Middle frontal gyrus (tissue), 1 donor: ENCODE measurements at regions not wholly inside any gene's neighbourhood (a gene's known extent, or its start where the extent isn't known, plus 50 kb on each side); places are given as distances from the start of the nearest gene placed in this dataset.
"Not testable (repeated sequence)": the region's sequence is repeated elsewhere in the genome, so short reads cannot be mapped to it uniquely, and the experiment has no call there.

ENCODE experiments used
- DNase-seq: peaks from one replicate; pipeline ENCODE4 v3.0.0-alpha.2; 2015; ENCODE audit warnings: low spot score; ENCODE audit errors: extremely low spot score

DNA sequence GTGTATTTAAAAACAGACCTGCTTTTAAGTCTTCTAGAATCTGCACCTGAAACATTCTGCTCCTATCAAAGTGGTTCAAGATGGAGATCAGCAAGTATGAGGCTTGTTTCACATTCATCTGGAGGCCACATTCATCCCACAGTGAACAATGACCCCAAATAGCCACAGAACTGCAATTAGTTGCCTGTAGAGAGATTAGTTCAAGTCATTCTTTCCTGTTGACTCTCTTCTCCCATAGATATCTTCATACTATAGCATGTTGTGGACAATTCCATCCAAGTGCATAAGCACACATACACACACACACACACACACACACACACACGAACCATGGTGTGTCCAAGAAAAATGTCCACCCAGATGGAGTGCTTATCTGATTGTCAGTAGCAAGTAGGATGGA is 101.7 kb upstream of the FGGY start:
- no peak for DNase-seq

DNA sequence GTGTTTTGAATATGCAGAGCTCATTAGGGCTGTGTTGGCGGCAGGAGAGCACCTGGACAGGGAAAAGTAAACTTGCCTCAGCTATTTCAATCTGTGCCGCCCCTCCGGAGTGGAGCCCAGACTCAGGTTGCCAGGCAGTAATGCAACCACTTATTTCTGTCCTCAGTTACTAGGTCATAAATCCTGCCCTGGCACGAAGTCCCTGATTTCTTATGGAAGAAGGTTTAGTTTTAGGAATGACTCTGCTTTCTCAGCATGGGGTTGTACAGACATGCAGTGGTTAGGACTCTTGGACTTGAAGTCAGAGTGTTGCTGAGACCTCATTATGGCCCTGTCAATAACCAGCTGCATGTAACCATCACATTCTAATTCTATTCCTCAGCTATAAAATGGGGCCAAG is 98.3 kb upstream of the FGGY start:
- DNase-seq = no peak

DNA sequence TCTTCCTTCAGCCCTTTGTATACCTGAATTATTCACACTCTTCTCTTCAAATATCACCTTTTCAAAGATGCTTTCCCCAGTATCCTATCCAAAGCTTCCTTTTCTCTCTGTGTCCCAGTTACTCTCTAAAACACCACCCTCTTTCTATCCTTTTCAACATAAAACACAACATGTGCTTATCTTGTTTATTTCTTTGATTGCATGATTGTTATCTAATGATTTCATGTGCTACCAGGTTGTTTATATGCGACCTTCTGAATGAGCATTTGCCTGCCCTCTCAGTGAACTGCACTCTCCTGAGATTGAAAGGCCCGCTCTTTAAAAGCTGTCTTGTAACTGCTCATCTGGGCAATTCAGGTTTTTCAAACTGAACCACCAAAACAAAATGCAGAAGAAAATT is 97.7 kb upstream of the FGGY start:
- no peak for DNase-seq

DNA sequence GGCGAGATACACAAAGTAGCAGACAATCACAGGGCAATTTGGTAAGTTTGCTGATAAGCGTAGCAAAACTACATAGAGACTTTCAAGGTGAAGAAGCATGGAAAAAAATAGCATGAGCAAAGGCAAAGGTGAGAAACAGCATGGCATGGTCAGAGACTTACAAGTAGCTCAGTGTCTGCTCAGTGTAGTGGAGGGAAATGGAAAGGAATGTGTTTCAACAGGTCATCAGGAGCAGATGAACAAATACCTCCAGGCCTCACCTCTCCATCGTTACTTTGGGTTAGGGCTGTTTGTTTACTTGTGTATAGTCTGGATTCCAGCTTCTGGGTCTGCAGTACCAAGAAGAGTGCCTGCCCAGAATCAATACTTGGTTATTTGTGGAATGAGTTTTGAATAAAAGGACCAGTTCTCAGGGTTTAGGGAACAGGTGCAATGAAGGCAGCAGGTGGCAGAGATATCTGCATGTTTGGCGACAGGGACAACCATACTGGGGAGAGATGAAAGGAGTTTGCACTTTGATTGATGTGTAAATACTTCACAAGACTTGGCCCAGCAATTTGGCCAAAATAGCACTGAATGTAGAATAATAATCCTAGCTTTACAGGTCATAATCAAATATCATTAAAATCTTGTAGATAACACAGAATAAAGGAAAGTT is 97.0 kb upstream of the FGGY start:
- DNase-seq = no peak

- no peak for DNase-seq
Observed at GRCh38 chr1:59201341-59201740, 95.6 kb upstream of the FGGY start.

DNA sequence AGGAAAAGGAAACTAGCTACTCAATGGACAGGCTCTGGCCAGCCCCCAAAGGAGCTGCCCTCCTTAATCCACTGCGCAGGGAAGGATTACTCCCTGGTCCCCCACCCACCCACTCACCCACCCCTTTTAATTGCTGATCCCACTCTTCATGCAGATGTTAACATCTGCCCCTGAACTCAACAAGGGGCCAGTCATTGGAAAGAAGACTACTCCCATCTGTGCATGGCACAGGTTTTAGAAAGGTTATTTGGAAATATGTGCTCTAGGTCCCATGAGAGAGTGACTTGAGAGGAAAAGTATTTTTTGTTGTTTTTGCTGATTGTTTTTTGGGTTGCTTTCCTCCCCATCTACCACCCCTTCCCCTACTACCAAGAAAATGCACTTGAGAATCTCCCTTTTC is 94.4 kb upstream of the FGGY start:
- no peak for DNase-seq

DNA sequence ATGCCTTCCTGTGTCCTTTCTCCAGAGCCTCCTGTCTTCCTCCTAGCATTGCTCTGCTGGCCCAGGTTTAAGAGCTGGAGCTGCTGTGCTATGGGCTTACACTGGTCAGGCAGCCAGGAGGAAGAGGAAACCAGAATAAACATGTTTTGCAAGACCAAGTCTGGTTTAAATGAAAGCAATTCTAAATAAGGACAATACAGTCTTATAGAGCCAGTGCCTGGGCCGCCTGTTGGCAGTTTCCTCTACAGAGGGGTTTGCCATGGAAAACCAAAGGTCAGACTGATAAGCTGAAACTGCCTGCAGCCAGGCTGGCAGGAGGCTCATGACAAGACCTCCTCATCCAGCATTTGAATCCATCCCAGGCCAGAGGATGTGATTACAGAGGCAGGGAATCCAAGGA is 92.9 kb upstream of the FGGY start:
- no peak for DNase-seq

GRCh38 chr1:59206616-59207015 is 90.3 kb upstream of the FGGY start:
- DNase-seq = not testable (repeated sequence)

DNA sequence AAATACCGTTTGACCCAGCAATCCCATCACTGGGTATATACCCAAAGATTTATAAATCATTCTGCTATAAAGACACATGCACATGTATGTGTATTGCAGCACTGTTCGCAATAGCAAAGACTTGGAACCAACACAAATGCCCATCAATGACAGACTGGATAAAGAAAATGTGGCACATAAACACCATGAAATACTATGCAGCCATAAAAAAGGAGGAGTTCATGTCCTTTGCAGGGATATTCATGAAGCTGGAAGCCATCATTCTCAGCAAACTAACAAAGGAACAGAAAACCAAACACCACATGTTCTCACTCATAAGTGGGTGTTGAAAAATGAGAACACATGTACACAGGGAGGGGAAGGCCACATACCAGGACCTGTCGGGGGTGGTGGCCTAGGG is 86.5 kb upstream of the FGGY start:
- DNase-seq = not testable (repeated sequence)

GRCh38 chr1:59212706-59213105 is 84.2 kb upstream of the FGGY start:
- DNase-seq = no peak

DNA sequence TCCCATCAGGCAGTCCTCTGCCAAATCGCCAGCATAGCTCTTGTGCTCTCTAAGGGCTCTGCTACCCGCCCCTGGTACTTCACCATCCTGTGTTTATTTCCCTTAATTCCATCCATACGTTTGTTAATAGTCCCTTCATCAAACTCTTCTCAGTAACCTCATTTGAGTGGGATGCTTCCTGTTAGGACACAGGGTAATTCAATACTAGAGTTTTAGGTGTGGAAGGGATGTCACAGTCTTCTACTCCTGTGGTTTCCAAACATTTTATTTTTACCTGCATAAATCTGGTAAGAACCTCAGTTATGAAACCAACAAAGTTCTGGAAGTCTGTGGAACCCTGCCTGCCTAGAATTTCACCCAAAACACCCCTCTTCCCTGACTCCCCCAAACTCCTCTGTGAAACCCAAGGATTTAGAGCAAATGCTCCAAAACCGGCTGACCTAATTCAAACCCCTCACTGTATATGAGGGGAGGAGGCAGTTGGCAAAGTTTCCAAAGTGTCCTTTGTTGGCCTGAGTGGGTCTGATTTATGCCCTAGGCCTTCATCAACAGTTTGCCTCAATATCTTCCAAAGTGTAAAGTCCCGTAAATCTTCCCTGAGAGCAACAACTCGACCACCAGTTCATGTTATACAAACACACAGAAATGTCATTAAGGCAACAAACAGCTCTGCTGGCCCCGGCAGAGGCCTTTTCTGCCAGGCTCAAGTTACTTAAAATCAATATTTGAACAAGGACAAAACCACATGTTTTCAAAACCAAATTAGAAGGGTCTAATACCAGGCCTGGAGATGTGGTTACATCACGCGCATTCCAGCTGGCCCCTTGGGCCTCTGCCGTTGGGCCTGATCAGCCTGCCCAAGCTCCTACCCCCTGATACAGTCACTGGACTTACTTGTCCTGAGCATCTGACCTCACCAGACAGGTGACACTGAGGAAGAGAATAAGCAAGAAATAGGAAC is 82.4 kb upstream of the FGGY start:
- no peak for DNase-seq

DNA sequence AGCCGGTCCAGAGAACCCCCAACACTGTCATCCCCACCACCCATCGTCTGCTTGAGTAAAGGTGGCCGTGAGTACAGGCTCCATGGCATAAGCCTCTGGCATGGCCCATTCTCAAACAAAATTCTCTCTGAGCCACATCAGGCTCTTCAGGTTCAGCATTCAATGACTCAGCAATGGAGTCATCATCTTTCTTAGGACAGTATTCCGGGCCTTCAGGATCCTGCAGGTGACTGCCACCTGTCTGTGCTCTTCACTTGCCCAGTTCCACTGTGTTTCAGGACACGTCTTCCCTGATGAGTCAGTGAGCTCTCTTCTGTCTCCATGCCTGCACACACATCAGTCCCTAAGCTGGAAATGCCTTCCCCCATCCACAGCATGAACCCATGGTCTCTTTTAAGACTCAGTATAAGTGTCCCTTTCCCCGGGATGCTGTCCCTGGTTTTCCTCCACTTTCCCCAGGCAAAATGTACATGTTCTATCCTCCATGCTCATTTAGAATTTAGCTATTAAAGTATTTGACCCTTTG is 81.1 kb upstream of the FGGY start:
- DNase-seq = no peak

GRCh38 chr1:59217439-59217838 is 79.5 kb upstream of the FGGY start:
- DNase-seq = not testable (repeated sequence)

DNA sequence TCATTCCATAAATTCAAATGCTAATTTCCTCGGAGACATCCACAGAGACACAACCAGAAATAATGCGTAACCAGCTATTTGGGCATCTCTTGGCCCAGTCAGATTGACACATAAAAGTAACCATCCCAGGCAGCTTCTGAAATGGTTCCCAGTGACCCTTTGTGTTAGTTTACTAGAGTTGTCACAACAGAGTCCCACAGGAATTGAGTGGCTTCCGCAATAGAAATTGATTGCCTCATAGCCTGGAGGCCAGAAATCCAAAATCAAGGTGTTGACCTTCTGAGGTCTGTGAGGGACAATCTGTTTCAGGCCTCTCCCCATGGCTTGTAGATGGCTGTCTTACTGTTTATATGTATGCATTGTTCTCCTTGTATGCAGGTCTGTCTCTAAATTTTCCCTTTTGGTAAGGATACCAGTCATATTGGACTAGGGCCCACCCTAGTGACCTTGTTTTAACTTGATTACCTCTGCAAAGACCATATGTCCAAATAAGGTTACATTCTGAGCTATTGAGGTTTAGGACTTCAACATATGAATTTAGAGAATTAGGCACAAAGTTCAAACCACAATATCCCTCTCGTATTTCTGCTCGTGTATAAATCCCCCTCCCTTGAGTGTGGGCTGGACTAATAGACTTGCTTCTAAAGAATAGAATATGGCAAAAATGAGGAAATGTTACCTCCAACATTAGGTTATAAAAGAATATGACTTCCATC is 78.2 kb upstream of the FGGY start:
- no peak for DNase-seq

- no peak for DNase-seq
Observed at GRCh38 chr1:59219916-59220315, 77.0 kb upstream of the FGGY start.

DNA sequence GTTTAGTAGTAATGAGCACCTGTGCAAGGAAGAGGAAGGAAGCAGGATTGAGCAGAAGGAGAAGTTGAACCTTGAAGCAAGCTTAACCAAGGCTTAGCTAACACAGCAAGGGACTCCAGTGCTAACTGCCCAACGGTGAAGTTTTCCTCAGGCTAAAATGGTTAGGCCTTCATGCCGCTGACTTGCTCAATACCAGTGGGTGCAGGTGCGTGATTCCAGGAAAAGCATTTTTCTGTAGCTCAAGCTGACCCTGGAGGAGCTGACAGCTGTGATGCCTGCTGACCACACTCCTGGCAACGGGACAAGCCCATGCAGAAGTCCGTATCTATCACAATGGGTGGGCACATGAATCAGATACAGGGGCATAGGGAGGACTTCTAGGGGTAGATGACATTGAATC is 76.5 kb upstream of the FGGY start:
- no peak for DNase-seq

DNA sequence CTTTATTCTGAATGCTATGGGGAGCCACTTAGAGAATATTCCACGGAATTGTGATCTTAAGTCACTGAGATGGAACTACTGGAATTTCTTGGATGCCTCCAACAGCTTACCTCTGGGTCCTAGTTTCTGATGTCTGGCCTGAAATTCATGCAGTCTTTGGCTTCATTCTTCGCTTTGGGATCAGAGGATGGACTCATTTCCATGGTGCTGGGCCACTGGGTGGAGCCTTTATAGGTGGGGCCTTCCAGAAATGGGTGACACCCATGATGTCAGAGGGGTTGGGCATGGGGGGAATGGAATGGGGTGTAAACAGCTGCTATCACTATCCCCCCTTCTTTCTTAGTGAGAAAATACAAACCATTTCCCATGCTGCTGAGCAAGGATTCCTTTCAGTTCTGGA is 73.7 kb upstream of the FGGY start:
- no peak for DNase-seq

DNA sequence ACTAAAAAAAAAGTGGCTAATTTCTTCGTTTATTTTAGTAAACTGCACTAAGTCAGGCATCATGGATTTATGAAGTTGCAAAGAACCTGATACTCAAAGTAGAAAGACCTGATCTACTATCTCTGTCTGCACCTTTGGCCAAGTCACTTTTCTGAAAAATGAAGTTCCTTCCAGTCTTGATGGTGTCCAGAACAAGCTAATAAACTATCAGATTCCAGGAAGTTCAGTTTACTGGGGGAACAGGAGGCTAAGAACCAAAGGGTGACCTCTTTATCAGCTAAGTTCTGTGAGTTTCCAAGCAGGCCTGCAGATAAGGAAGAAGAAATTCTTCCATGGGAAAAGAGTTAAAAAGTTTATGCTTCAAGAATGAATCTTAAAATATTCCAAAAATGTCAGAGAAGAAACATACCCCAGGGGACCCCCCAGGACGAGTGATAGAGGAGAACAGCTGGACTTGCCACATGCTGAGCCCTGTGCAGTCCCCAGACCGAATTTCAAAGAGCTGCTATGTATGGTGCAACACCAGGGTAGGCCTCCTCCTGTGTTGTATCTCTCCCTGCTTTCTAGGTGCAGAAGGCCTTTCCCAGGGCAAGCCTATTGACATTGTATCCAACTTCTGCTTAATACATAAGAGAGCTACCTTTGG is 72.8 kb upstream of the FGGY start:
- no peak for DNase-seq

DNA sequence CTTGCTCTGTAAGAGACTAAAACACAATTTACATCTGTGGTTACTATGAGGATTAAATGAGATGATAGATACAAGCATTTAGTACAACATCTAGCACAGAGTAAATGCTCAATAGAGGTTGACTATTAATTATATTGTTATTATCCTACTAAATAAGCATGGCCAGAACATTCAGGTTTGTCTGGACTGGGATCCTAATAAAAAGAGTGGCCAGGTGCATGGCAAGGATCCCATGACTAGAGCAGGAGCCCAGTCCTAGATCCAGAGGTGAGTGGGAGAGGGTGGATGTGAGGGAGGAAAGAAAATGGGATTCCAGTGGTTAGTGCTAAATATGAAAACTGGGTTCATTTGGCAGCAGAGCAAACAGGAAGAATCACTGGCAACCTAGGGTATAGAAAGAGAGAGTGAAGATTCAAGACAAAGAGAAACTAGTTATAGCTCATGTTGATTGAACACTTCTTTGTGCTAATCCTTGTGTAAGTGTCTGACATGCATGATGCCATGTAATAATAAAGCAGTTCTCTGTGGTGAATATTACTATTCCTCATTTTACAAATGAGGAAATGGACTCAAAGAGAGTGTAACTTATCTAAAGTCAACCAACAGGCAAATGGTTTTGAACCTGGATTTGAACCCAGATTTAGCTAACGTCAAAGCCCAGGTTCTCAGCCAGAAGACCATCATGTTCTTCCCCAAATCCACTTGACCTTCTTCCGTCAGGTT is 71.1 kb upstream of the FGGY start:
- no peak for DNase-seq

DNA sequence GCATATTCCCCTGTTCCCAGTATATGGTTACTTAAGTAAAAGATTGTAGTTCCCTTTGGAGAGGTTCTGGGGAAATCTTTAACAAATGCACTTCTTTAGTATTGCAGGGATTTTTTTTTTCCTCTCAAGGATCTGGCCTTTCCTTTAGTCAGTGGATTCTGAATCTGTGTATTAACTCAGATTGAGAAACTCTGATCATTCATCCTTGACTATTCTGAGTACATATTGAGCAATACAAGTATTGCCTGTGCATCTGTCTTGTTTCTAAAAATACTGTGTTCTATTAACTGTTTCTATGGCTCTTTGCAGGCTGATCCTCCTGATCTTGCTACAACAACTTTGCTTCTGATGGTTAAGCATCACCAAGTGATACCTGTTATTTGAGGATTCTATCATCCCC is 67.8 kb upstream of the FGGY start:
- no peak for DNase-seq

DNA sequence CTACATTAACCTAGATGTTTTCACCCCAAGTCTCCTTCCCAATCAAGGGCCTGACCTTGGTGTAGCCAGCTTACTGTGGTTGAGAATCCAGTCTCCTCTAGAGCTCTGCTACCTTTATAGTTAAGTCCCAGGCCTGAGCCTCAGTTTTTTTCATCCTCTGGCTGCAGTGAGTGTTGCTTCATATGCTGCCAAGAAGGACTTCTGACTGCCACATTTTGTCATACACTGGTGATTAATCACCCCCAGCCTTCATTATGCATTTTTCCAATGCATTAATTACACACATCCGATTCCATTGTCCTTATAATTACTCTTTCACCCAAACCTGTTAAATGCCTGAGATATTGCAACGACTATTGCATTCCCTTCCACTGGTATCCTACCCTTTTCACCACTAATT is 66.3 kb upstream of the FGGY start:
- no peak for DNase-seq
